MM.1S (cell line): ENCODE measurements at regions not wholly inside any gene's neighbourhood (a gene's known extent, or its start where the extent isn't known, plus 50 kb on each side); places are given as distances from the start of the nearest gene placed in this dataset.

ENCODE experiments used
- DNase-seq: peaks from one replicate; pipeline ENCODE4 v3.0.0-alpha.2; 2015
- H2AFZ ChIP-seq: fragments of 300-600 bp; sonication (generic); 2 replicates; pipeline ENCODE4 v1.6.0; 2016; ENCODE audit warnings: antibody characterized with exemption, low read length
- H3F3A ChIP-seq: fragments of 300-600 bp; sonication (generic); 2 replicates; pipeline ENCODE4 v1.6.1; 2016; ENCODE audit warnings: mild to moderate bottlenecking, antibody characterized with exemption, low read length, moderate library complexity, mixed read lengths; ENCODE audit not compliant: insufficient read depth
- H3K27ac ChIP-seq: fragments of 300-600 bp; sonication (generic); 2 replicates; pipeline ENCODE4 v1.5.1; 2016; ENCODE audit warnings: mild to moderate bottlenecking, low read length
- H3K27me3 ChIP-seq: fragments of 300-600 bp; sonication (generic); replicated peaks from 2 replicates; pipeline ENCODE4 v1.6.0; 2016; ENCODE audit warnings: low read length; ENCODE audit not compliant: insufficient read depth
- H3K36me3 ChIP-seq: fragments of 300-600 bp; sonication (generic); replicated peaks from 2 replicates; pipeline ENCODE4 v1.6.1; 2016; ENCODE audit warnings: mild to moderate bottlenecking, low read length, mixed read lengths; ENCODE audit not compliant: insufficient read depth
- H3K4me1 ChIP-seq: fragments of 300-600 bp; sonication (generic); 2 replicates; pipeline ENCODE4 v1.6.1; 2016; ENCODE audit warnings: low read length, mixed read lengths
- H3K4me2 ChIP-seq: fragments of 300-600 bp; sonication (generic); 2 replicates; pipeline ENCODE4 v1.6.0; 2016; ENCODE audit warnings: low read depth, low read length
- H3K4me3 ChIP-seq: fragments of 300-600 bp; sonication (generic); 2 replicates; pipeline ENCODE4 v1.5.1; 2016; ENCODE audit warnings: low read length, mixed read lengths
- H3K79me2 ChIP-seq: fragments of 300-600 bp; sonication (generic); 2 replicates; pipeline ENCODE4 v1.6.1; 2016; ENCODE audit warnings: mixed run types, low read length, mixed read lengths
- H3K9ac ChIP-seq: fragments of 300-600 bp; sonication (generic); 2 replicates; pipeline ENCODE4 v1.6.1; 2016; ENCODE audit warnings: low read length, mixed read lengths
- H3K9me2 ChIP-seq: fragments of 300-600 bp; sonication (generic); replicated peaks from 2 replicates; pipeline ENCODE4 v1.6.1; 2016; ENCODE audit warnings: mild to moderate bottlenecking, low read length, mixed read lengths; ENCODE audit not compliant: insufficient read depth
- H3K9me3 ChIP-seq: fragments of 300-600 bp; sonication (generic); replicated peaks from 2 replicates; pipeline ENCODE4 v1.6.1; 2016; ENCODE audit warnings: mild to moderate bottlenecking, low read length, mixed read lengths; ENCODE audit not compliant: insufficient read depth
- H4K20me1 ChIP-seq: fragments of 300-600 bp; sonication (generic); 2 replicates; pipeline ENCODE4 v1.6.1; 2016; ENCODE audit warnings: mild to moderate bottlenecking, low read length, moderate library complexity, mixed read lengths; ENCODE audit not compliant: insufficient read depth
- EZH2 ChIP-seq: fragments of 300-600 bp; sonication (generic); optimal IDR thresholded peaks from 2 replicates; pipeline ENCODE3; 2017; ENCODE audit warnings: low read depth, mild to moderate bottlenecking, antibody characterized with exemption, low read length, mixed read lengths
- EZH2phosphoT487 ChIP-seq: fragments of 300-600 bp; sonication (generic); IDR thresholded peaks from 2 replicates; pipeline ENCODE4 v1.6.1; 2018; ENCODE audit warnings: antibody characterized with exemption, low read length
- TF ChIP-seq, protein P1 (sequence below): fragments of 300-600 bp; sonication (generic); IDR thresholded peaks from 2 replicates; pipeline ENCODE4 v1.5.1; 2016; ENCODE audit warnings: antibody characterized with exemption, low read length, mixed read lengths

DNA sequence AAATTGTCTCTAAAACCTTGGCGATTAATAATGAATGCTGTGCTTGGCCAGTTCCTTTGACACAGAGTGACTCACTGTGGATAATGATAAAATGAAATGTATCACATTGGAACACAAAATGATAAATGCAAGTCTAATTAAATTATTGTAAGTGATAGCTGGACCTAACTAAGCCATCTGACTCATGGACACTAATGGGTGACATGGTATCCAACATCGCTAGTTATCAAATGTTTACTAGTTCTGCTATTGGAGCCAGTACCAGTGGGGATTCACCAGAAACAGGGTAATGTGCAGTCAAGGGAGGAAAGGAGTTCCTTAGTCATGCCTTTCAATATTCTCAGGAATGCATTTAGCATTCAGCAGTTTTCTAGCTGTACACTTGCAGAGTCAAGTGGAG, 736.3 kb upstream of the ACVR2A start:
- TF ChIP-seq, protein P1, sequence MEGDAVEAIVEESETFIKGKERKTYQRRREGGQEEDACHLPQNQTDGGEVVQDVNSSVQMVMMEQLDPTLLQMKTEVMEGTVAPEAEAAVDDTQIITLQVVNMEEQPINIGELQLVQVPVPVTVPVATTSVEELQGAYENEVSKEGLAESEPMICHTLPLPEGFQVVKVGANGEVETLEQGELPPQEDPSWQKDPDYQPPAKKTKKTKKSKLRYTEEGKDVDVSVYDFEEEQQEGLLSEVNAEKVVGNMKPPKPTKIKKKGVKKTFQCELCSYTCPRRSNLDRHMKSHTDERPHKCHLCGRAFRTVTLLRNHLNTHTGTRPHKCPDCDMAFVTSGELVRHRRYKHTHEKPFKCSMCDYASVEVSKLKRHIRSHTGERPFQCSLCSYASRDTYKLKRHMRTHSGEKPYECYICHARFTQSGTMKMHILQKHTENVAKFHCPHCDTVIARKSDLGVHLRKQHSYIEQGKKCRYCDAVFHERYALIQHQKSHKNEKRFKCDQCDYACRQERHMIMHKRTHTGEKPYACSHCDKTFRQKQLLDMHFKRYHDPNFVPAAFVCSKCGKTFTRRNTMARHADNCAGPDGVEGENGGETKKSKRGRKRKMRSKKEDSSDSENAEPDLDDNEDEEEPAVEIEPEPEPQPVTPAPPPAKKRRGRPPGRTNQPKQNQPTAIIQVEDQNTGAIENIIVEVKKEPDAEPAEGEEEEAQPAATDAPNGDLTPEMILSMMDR: no peak
- no peak for TF ChIP-seq EZH2
- TF ChIP-seq EZH2phosphoT487: no peak
- no peaks in the 10 kb centered on the region for H3K4me1 ChIP-seq
- no peak overlapping the region for H3K4me2 ChIP-seq
- H3K27me3 ChIP-seq: no peaks in the 10 kb centered on the region
- 0 out of 2 replicates have a peak, but pooled peaks cover 3% of the 10 kb centered on the region for H3K9me3 ChIP-seq
- no peaks in the 10 kb centered on the region for H3K79me2 ChIP-seq
- no peak overlapping the region for H3K4me3 ChIP-seq
- DNase-seq: no peak
- H3K27ac ChIP-seq: no peak overlapping the region
- H4K20me1 ChIP-seq: no peaks in the 10 kb centered on the region
- no peaks in the 10 kb centered on the region for H3K36me3 ChIP-seq
- no peaks in the 10 kb centered on the region for H3K9me2 ChIP-seq
- H2AFZ ChIP-seq: no peak overlapping the region
- H3K9ac ChIP-seq: no peak overlapping the region
- no peaks in the 10 kb centered on the region for H3F3A ChIP-seq

DNA sequence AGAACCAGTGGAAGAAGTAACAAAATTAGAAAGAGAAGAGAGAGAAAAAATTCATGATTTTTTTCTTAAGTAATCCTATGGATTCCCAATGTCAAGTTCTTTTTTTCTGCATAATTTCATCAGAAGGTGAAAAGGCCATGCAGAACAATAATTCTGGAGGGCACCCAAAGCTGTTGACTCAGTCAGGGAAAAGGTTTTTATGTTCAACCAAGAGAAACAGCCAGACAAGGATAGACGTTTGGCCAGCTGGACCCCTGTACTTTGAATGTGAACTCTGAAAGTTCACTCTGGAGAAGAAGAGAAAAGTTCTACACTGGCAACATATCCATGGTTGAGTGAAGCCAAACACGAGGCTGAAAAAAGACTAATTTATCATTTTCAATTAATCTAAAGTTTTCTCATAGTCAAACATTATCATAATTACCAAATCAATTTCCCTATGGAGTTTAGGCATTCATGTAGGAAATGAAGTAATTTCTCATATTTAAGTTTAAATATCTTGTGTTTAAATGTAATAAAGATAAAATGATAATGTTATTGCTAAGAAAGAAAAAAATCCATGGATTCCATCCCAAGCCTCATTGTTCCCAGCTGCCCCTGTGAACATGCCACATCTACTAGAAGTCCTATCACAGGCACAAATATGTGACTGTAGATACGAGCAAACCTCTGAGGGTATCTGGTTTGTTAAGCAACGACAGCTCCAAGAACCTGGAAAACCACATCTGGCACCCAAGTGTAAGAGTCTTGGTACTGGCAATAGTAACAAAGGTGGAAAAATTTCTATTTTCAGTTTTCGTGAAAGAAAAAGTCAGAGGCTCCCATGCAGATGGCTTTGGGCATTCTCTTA, 742.7 kb upstream of the ACVR2A start:
- no peak overlapping the region for H3K4me3 ChIP-seq
- no peaks in the 10 kb centered on the region for H3K36me3 ChIP-seq
- no peaks in the 10 kb centered on the region for H3K4me1 ChIP-seq
- no peaks in the 10 kb centered on the region for H3F3A ChIP-seq
- no peak overlapping the region for H3K4me2 ChIP-seq
- no peak for DNase-seq
- H3K9me3 ChIP-seq: no peaks in the 10 kb centered on the region
- H3K27me3 ChIP-seq: no peaks in the 10 kb centered on the region
- H3K79me2 ChIP-seq: no peaks in the 10 kb centered on the region
- no peak for TF ChIP-seq EZH2phosphoT487
- TF ChIP-seq, protein P1: no peak
- no peak for TF ChIP-seq EZH2
- H3K9me2 ChIP-seq: no peaks in the 10 kb centered on the region
- H4K20me1 ChIP-seq: no peaks in the 10 kb centered on the region
- no peak overlapping the region for H3K27ac ChIP-seq
- H2AFZ ChIP-seq: no peak overlapping the region
- H3K9ac ChIP-seq: no peak overlapping the region

DNA sequence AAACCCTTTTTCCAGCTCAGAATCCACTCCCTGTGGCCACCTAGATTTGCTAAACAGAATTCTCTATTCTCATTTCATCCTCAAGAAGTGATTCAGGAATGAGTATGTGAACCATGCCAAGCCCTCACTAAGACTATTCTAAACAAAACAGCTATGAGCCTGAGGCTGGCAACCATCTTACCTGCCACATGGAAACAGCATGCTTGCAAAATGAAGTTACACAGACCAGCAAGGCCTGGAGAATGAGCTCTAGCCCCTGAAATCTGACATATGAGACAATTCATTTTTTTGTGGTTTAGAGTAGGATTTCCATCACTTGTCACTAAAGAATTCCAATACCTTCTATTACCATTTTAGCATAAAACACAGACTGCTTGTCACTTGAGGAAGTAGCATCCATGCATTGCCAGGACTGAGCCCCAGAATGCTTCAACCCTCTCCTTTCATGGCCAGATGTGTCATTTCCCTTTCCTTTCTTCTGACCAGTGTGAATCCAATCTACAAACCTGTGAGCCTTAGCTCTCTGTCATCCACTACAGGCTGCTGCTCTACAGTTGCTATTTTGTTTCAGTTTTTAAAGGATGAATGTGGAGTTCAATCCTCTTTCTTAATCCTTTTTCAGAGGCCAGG, 744.3 kb upstream of the ACVR2A start:
- Histone ChIP-seq H4K20me1 (no peaks in the 10 kb centered on the region), H3K9ac (no peak overlapping the region), H3K36me3 (no peaks in the 10 kb centered on the region), H2AFZ (no peak overlapping the region), H3K27me3 (no peaks in the 10 kb centered on the region), H3K9me2 (no peaks in the 10 kb centered on the region), H3K27ac (no peak overlapping the region), H3K4me2 (no peak overlapping the region), H3F3A (no peaks in the 10 kb centered on the region), H3K9me3 (no peaks in the 10 kb centered on the region; the same call in 1 of the 2 replicates), H3K4me3 (no peak overlapping the region), H3K4me1 (no peaks in the 10 kb centered on the region), H3K79me2 (no peaks in the 10 kb centered on the region)
- no peak for TF ChIP-seq EZH2
- TF ChIP-seq, protein P1: no peak
- no peak for TF ChIP-seq EZH2phosphoT487
- no peak for DNase-seq
